Neural cell (in vitro differentiated cells): ENCODE measurements at regions not wholly inside any gene's neighbourhood (a gene's known extent, or its start where the extent isn't known, plus 50 kb on each side); places are given as distances from the start of the nearest gene placed in this dataset.

Source experiments
- CTCF ChIP-seq: fragments of 450-650 bp; IDR thresholded peaks from 2 replicates; pipeline ENCODE4 v1.5.1; 2014; ENCODE audit warnings: antibody characterized with exemption, mild to moderate bottlenecking, moderate library complexity; ENCODE audit not compliant: poor library complexity, severe bottlenecking
- EP300 ChIP-seq: fragments of 450-650 bp; conservative IDR thresholded peaks from 2 replicates; pipeline ENCODE4 v1.6.1; 2014; ENCODE audit warnings: antibody characterized with exemption, mild to moderate bottlenecking, moderate library complexity; ENCODE audit not compliant: poor library complexity, severe bottlenecking
- EZH2 ChIP-seq: fragments of 200-600, 300-800 bp; shearing (Covaris generic), sonication (generic); IDR thresholded peaks from 2 replicates; pipeline ENCODE4 v1.6.1; 2014; ENCODE audit warnings: antibody characterized with exemption, low read length, borderline replicate concordance, mild to moderate bottlenecking; ENCODE audit not compliant: insufficient read depth, poor library complexity, severe bottlenecking
- MXI1 ChIP-seq: fragments of 450-650 bp; conservative IDR thresholded peaks from 2 replicates; pipeline ENCODE4 v1.6.1; 2014; ENCODE audit warnings: antibody characterized with exemption, mild to moderate bottlenecking; ENCODE audit not compliant: poor library complexity, severe bottlenecking
- POLR2AphosphoS5 ChIP-seq: IDR thresholded peaks from 2 replicates; pipeline ENCODE4 v1.6.1; 2012
- REST ChIP-seq: IDR thresholded peaks from 2 replicates; pipeline ENCODE4 v1.6.1; 2012; ENCODE audit warnings: borderline replicate concordance
- SMC3 ChIP-seq: fragments of 450-650 bp; conservative IDR thresholded peaks from 2 replicates; pipeline ENCODE4 v1.6.1; 2014; ENCODE audit warnings: antibody characterized with exemption, mild to moderate bottlenecking, moderate library complexity; ENCODE audit not compliant: poor library complexity
- TAF1 ChIP-seq: IDR thresholded peaks from 2 replicates; pipeline ENCODE4 v1.6.1; 2012; ENCODE audit warnings: low read depth

DNA sequence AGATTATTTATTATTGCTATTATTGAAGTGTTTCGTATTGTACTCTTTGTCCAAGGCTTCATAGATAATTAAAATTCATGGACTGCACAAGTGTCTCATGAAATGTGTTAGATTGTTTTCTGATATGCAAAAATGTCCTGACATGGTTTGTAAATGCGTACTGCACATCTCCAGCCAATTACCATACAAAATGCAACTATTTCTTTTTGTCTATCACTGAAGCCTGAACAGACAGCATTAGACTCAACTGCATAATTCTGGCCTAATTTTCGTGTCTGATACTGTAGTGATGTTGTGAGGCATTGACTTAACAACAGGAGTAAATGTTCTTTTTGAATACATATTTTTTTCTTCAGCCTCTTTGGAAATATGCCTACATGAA is 498.2 kb upstream of the CD180 start:
- TF ChIP-seq CTCF (no peak), POLR2AphosphoS5 (no peak), TAF1 (no peak), EZH2 (no peak), SMC3 (no peak), MXI1 (no peak), REST (no peak), EP300 (no peak)
